RWPE1 (cell line): ENCODE measurements at regions not wholly inside any gene's neighbourhood (a gene's known extent, or its start where the extent isn't known, plus 50 kb on each side); places are given as distances from the start of the nearest gene placed in this dataset.
"Not testable (repeated sequence)": the region's sequence is repeated elsewhere in the genome, so short reads cannot be mapped to it uniquely, and the experiment has no call there.

ENCODE experiments used
- CTCF ChIA-PET: fragments of 350-600 bp; sonication (Branson Sonifier 250); formaldehyde crosslinking; extraction: SDS; loops from one replicate; lab custom pipeline; 2021; lab: Yijun Ruan, JAX
- POLR2A ChIA-PET: fragments of 400-600 bp; formaldehyde crosslinking; extraction: SDS; loops from one replicate; lab custom pipeline; 2020; ENCODE audit warnings: antibody characterized with exemption; ENCODE audit not compliant: low non-redundant PET; lab: Yijun Ruan, JAX
- DNase-seq: peaks from one replicate; pipeline ENCODE4 v3.0.0; 2012; ENCODE audit warnings: low spot score
- H3K27ac ChIP-seq: fragments of 450-650 bp; 2 replicates; pipeline ENCODE4 v1.5.1; 2017
- CTCF ChIP-seq: fragments of 450-650 bp; conservative IDR thresholded peaks from 2 replicates; pipeline ENCODE4 v1.5.1; 2017; ENCODE audit warnings: low read depth, mild to moderate bottlenecking

GRCh38 chr2:101628030-101628392, 69.5 kb upstream of the MAP4K4 start:
- no peak for DNase-seq
- no peak for TF ChIP-seq CTCF
- ChIA-PET CTCF (no interaction called here), POLR2A (no interaction called here)
- H3K27ac ChIP-seq, result no peak overlapping the region

- CTCF ChIA-PET, result interaction anchor here (0.6 kb wide), 1 partner anchor 1136 kb away, joined by 4 read pairs; no protein-coding TSS in a partner anchor
- H3K27ac ChIP-seq, result no peak overlapping the region
- DNase-seq, result no peak
- TF ChIP-seq CTCF, result no peak
- POLR2A ChIA-PET, result no interaction called here
Observed at GRCh38 chr2:101627285-101628029, 70.0 kb upstream of the MAP4K4 start.

GRCh38 chr2:101625814-101626213, 71.7 kb upstream of the MAP4K4 start:
- POLR2A ChIA-PET, H3K27ac ChIP-seq, DNase-seq: not testable (repeated sequence)
- CTCF ChIA-PET, result interaction anchor here (0.6 kb wide), 1 partner anchor 15 kb away, joined by 3 read pairs; no protein-coding TSS in a partner anchor

- CTCF ChIA-PET, result interaction anchor here (0.6 kb wide), 1 partner anchor 15 kb away, joined by 3 read pairs; no protein-coding TSS in a partner anchor
- no peak overlapping the region for H3K27ac ChIP-seq
- DNase-seq, result no peak
- POLR2A ChIA-PET, result interaction anchor here (0.6 kb wide), 1 partner anchor 74 kb away, joined by 3 read pairs; no protein-coding TSS in a partner anchor
- no peak for TF ChIP-seq CTCF
Observed at GRCh38 chr2:101625387-101625786, 72.1 kb upstream of the MAP4K4 start.

GRCh38 chr2:101624706-101625332, 72.7 kb upstream of the MAP4K4 start:
- DNase-seq, result no peak
- ChIA-PET CTCF (interaction anchor here (0.6 kb wide), 1 partner anchor 16 kb away, joined by 3 read pairs; no protein-coding TSS in a partner anchor), POLR2A (interaction anchor here (0.6 kb wide), 1 partner anchor 74 kb away, joined by 3 read pairs; no protein-coding TSS in a partner anchor)
- TF ChIP-seq CTCF, result no peak
- no peak overlapping the region for H3K27ac ChIP-seq

- POLR2A ChIA-PET, result no interaction called here
- no peak for TF ChIP-seq CTCF
Observed at GRCh38 chr2:101623031-101623521, 74.4 kb upstream of the MAP4K4 start.

More at GRCh38 chr2:101623031-101623521, 74.4 kb upstream of the MAP4K4 start:
- CTCF ChIA-PET, result no interaction called here
- no peak for DNase-seq
- H3K27ac ChIP-seq, result no peak overlapping the region
